GM12872 (cell line): ENCODE measurements at regions not wholly inside any gene's neighbourhood (a gene's known extent, or its start where the extent isn't known, plus 50 kb on each side); places are given as distances from the start of the nearest gene placed in this dataset.

ENCODE experiments used
- TF ChIP-seq, protein P1 (sequence below): IDR thresholded peaks from 3 replicates; pipeline ENCODE4 v1.5.1; 2011; ENCODE audit warnings: low read depth, mild to moderate bottlenecking, low read length, moderate library complexity; ENCODE audit not compliant: insufficient read depth

DNA sequence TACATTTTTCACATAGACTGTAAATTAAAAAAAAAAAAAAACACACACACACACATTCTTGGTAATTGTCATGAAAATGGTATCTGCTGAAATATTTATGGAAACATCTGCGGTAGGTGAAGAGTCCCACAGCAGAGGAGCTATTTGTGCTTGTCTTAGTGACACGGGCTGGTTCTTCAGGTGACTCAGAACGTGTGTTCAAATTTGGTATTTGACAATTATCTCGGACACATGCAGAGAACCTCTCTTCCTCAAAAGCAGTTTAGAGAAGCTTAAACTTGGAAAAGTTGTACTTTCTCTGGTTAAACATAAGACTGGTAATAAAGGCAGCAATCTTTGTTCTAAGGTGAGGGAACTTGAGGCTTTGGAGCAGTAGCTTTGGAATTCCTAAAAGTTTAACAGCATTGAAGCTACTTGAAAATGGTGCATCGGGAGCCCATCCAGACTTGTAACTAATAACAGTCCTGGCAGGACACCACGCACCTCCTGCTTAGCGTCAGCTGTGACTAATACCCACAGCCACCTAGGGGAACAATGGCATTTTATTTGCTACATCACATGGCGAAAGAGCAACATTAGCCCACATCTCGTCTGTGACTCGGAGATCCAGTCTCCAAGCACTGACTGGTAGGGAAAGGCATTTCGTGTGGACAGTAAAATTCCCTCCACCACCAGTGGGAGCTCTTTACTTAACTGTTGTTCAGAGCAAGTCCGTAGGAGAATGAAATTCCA lies 1505.1 kb upstream of the SLC10A2 start:
- TF ChIP-seq, protein P1, sequence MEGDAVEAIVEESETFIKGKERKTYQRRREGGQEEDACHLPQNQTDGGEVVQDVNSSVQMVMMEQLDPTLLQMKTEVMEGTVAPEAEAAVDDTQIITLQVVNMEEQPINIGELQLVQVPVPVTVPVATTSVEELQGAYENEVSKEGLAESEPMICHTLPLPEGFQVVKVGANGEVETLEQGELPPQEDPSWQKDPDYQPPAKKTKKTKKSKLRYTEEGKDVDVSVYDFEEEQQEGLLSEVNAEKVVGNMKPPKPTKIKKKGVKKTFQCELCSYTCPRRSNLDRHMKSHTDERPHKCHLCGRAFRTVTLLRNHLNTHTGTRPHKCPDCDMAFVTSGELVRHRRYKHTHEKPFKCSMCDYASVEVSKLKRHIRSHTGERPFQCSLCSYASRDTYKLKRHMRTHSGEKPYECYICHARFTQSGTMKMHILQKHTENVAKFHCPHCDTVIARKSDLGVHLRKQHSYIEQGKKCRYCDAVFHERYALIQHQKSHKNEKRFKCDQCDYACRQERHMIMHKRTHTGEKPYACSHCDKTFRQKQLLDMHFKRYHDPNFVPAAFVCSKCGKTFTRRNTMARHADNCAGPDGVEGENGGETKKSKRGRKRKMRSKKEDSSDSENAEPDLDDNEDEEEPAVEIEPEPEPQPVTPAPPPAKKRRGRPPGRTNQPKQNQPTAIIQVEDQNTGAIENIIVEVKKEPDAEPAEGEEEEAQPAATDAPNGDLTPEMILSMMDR, result peak; percentile 28; the same call in 1 of the 3 replicates

- TF ChIP-seq, protein P1, result no peak
Measured at GRCh38 chr13:104567114-104567513, 1500.9 kb upstream of the SLC10A2 start.

DNA sequence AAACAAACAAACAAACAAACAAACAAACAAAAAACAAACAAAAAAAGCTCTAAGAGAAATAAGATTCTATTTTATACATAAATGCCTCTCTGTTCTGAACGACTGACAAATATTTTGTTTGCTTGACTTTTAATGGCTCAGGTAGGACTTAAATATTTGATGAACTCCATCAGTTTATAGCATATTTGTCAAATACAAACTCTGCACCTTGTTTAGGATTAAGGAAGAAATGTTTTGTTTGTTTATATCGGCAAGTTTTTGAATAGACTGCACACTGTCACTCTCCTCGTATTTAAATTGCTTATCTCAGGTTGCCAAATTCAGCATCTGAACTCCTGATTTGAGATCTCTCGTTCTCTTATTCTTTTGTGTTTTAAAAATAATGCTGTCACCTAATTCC lies 1499.7 kb upstream of the SLC10A2 start:
- TF ChIP-seq, protein P1, result no peak

DNA sequence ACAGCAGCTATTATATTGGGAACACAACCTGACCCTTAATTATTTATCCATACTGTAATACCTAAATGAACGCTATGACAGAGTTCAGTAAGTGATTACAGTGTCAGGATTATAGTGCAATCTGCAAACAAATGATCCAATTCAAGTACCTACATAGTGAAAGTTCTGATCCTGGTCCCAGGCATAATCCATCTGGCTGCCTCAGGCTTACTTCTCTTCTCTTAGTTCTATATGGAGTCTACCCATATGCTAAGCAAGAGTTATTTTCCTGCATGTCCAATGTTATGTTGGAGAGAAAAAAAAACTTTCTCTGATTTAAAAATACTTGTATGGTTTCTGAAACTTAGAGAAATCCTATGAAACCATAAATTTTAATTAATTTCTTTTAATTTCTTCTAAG lies 1487.7 kb upstream of the SLC10A2 start:
- TF ChIP-seq, protein P1, result no peak

GRCh38 chr13:104553186-104553585 lies 1487.0 kb upstream of the SLC10A2 start:
- TF ChIP-seq, protein P1, result no peak

- TF ChIP-seq, protein P1, result no peak
Measured at GRCh38 chr13:104534847-104535246, 1468.6 kb upstream of the SLC10A2 start.

DNA sequence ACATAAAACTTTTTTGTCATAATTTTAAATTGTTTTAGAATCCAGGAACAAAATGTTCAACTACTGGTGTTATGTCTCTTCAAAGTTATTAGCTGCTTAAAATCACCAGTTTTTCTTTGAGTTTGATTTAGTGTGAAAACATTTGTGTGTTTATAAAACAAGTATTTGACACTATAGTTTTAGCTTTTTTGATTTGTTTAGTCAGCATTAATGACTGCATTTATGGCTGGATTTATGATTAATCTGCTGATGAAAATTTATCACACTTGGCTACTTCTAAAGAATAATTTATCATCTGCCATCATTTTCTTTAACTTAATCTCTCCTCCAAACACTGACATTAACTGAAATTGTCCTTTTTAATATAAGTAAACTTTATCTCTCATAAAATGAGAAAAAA lies 1465.9 kb upstream of the SLC10A2 start:
- TF ChIP-seq, protein P1, result no peak

DNA sequence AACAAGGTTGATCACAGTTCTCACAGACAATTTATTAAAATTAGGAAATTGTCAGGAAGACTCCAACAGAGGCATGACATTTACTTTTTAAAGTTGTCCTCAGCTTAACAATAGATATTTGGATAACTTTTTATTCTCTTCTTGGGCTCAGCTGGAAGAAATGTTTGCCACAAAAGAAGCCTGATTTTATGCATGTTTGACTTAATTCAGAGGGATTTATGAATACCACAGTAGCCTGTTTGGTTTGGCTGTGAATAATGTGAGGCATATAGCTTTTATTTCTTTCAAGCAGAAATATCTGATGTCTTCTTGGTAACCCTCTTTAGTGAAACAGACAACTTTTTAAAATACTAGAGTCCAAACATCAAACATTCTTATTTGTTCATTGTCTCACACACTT lies 1464.5 kb upstream of the SLC10A2 start:
- TF ChIP-seq, protein P1, result no peak
